Aorta (tissue), 5 donors: ENCODE measurements at regions not wholly inside any gene's neighbourhood (a gene's known extent, or its start where the extent isn't known, plus 50 kb on each side); places are given as distances from the start of the nearest gene placed in this dataset.

ENCODE experiments used
- ATAC-seq: fragments of 200-7000 bp; cut with Tn5 transposase; one replicate; pipeline ENCODE4 v1.9.1; 2022; ENCODE audit warnings: moderate library complexity; ENCODE audit not compliant: low FRiP score
- DNase-seq, 2 donors: peaks; one replicate each; pipeline ENCODE4 v3.0.0-alpha.2; 2020
- H3K27ac ChIP-seq, 2 donors: one replicate each; pipeline ENCODE4 v1.5.1; 2013; ENCODE audit warnings: low read length in 2 of 2, mild to moderate bottlenecking in 2 of 2, moderate library complexity in 2 of 2, control low read depth in 1 of 2, inconsistent platforms in 1 of 2, low read depth in 1 of 2
- H3K27me3 ChIP-seq, 2 donors: one replicate each; pipeline ENCODE4 v1.6.1; 2013; ENCODE audit warnings: control low read depth in 1 of 2, low read length in 1 of 2, mild to moderate bottlenecking in 1 of 2, moderate library complexity in 1 of 2; ENCODE audit not compliant: insufficient read depth in 2 of 2, control insufficient read depth in 1 of 2
- H3K36me3 ChIP-seq, 2 donors: one replicate each; pipeline ENCODE4 v1.6.1; 2013; ENCODE audit warnings: control low read depth in 1 of 2, low read length in 1 of 2, mild to moderate bottlenecking in 1 of 2; ENCODE audit not compliant: insufficient read depth in 2 of 2, control insufficient read depth in 1 of 2
- H3K4me1 ChIP-seq, 2 donors: one replicate each; pipeline ENCODE4 v1.6.1; 2013; ENCODE audit warnings: low read length in 2 of 2, control low read depth in 1 of 2, mild to moderate bottlenecking in 1 of 2, moderate library complexity in 1 of 2; ENCODE audit not compliant: insufficient read depth in 2 of 2, control insufficient read depth in 1 of 2
- H3K4me3 ChIP-seq, 2 donors: one replicate each; pipeline ENCODE4 v1.5.1; 2013; ENCODE audit warnings: low read length in 2 of 2, control low read depth in 1 of 2, mild to moderate bottlenecking in 1 of 2
- H3K9me3 ChIP-seq: one replicate; pipeline ENCODE4 v1.6.1; 2013; ENCODE audit warnings: mild to moderate bottlenecking, low read length; ENCODE audit not compliant: control insufficient read depth
- WGBS, 2 donors: extraction: QIAGEN DNeasy Blood & Tissue Kit; methylation state at CpG; one replicate each; pipeline ENCODE4 v1.1.7; 2013; 5-methylcytosine and 5-hydroxymethylcytosine counted together
- intact Hi-C, 2 donors: fragments of 100-400 bp; cut with DNase I; formaldehyde crosslinking; loops; one replicate each; pipeline versions ENCODE4 v1.14.2 to v1.15.0; 2022
- donor health status: healthy with polysubstance abuse.
- donor health status: Bipolar disorder and iron deficiency.
- donor health status: DM: no; HTN: no; CAD: no.
- donor health status: DM: no; HTN: no; CAD: no.
- donor health status: DM: yes; HTN: yes; CAD: no.

- no peaks in the 10 kb centered on the region for H3K36me3 ChIP-seq
- H3K4me1 ChIP-seq = no peaks in the 10 kb centered on the region
- H3K9me3 ChIP-seq = no peaks in the 10 kb centered on the region
- H3K27me3 ChIP-seq = no peaks in the 10 kb centered on the region
- no peak overlapping the region for H3K4me3 ChIP-seq
- DNase-seq (no peak), ATAC-seq (no peak)
- no peak overlapping the region for H3K27ac ChIP-seq
- intact Hi-C loops = no loop called here
Observed at GRCh38 chr7:15938115-15938514, 251.6 kb upstream of the MEOX2 start.

- no peak overlapping the region for H3K27ac ChIP-seq
- intact Hi-C loops = no loop called here
- no peak for ATAC-seq
Observed at GRCh38 chr7:15937571-15937970, 251.1 kb upstream of the MEOX2 start.

GRCh38 chr7:15936991-15937390, 250.5 kb upstream of the MEOX2 start:
- H3K27ac ChIP-seq = no peak overlapping the region
- no peaks in the 10 kb centered on the region for H3K36me3 ChIP-seq
- no peaks in the 10 kb centered on the region for H3K9me3 ChIP-seq
- no peaks in the 10 kb centered on the region for H3K27me3 ChIP-seq
- H3K4me3 ChIP-seq = no peak overlapping the region
- DNase-seq (no peak), ATAC-seq (no peak)
- intact Hi-C loops = no loop called here
- no peaks in the 10 kb centered on the region for H3K4me1 ChIP-seq
- 40 to 66% methylated on average over 2 of the region's 2 CpGs for WGBS, 2 donors

More at GRCh38 chr7:15937571-15937970, 251.1 kb upstream of the MEOX2 start:
- H3K4me3 ChIP-seq = no peak overlapping the region
- no peaks in the 10 kb centered on the region for H3K4me1 ChIP-seq
- H3K27me3 ChIP-seq = no peaks in the 10 kb centered on the region
- no peaks in the 10 kb centered on the region for H3K9me3 ChIP-seq
- no peaks in the 10 kb centered on the region for H3K36me3 ChIP-seq
- no peak for DNase-seq

- H3K27ac ChIP-seq = no peak overlapping the region
- no peaks in the 10 kb centered on the region for H3K27me3 ChIP-seq
- H3K36me3 ChIP-seq = no peaks in the 10 kb centered on the region
- DNase-seq (no peak), ATAC-seq (no peak)
- H3K9me3 ChIP-seq = no peaks in the 10 kb centered on the region
- 90 to 96% methylated on average over 1 of the region's 1 CpG for WGBS, 2 donors
- no peak overlapping the region for H3K4me3 ChIP-seq
- no peaks in the 10 kb centered on the region for H3K4me1 ChIP-seq
- intact Hi-C loops = no loop called here
Observed at GRCh38 chr7:15932318-15932717, 245.8 kb upstream of the MEOX2 start.

- WGBS, 2 donors = 96 to 97% methylated on average over 1 of the region's 1 CpG
- ATAC-seq (no peak), DNase-seq (no peak)
- intact Hi-C loops = no loop called here
- Histone ChIP-seq H3K9me3 (no peaks in the 10 kb centered on the region), H3K27ac (no peak overlapping the region), H3K4me1 (no peaks in the 10 kb centered on the region), H3K36me3 (no peaks in the 10 kb centered on the region), H3K27me3 (no peaks in the 10 kb centered on the region), H3K4me3 (no peak overlapping the region)
Observed at GRCh38 chr7:15929411-15929810, 242.9 kb upstream of the MEOX2 start.

- 93 to 96% methylated on average over 1 of the region's 1 CpG for WGBS, 2 donors
Observed at GRCh38 chr7:15925608-15926007, 239.1 kb upstream of the MEOX2 start.

GRCh38 chr7:15924910-15925309, 238.4 kb upstream of the MEOX2 start:
- Histone ChIP-seq H3K4me1 (no peaks in the 10 kb centered on the region), H3K4me3 (no peak overlapping the region), H3K36me3 (no peaks in the 10 kb centered on the region), H3K27me3 (no peaks in the 10 kb centered on the region), H3K27ac (no peak overlapping the region), H3K9me3 (no peaks in the 10 kb centered on the region)
- intact Hi-C loops = no loop called here
- ATAC-seq = no peak
- no peak for DNase-seq
- WGBS, 2 donors = 100% methylated on average over 1 of the region's 1 CpG

More at GRCh38 chr7:15925608-15926007, 239.1 kb upstream of the MEOX2 start:
- H3K9me3 ChIP-seq = no peaks in the 10 kb centered on the region
- ATAC-seq (no peak), DNase-seq (no peak)
- intact Hi-C loops = no loop called here
- no peaks in the 10 kb centered on the region for H3K27me3 ChIP-seq
- no peaks in the 10 kb centered on the region for H3K4me1 ChIP-seq
- H3K4me3 ChIP-seq = no peak overlapping the region
- H3K27ac ChIP-seq = no peak overlapping the region
- H3K36me3 ChIP-seq = no peaks in the 10 kb centered on the region

GRCh38 chr7:15922002-15922401, 235.5 kb upstream of the MEOX2 start:
- DNase-seq = no peak
- no peak overlapping the region for H3K27ac ChIP-seq
- H3K27me3 ChIP-seq = no peaks in the 10 kb centered on the region
- intact Hi-C loops = no loop called here
- no peaks in the 10 kb centered on the region for H3K36me3 ChIP-seq
- no peak overlapping the region for H3K4me3 ChIP-seq
- no peaks in the 10 kb centered on the region for H3K9me3 ChIP-seq
- H3K4me1 ChIP-seq = no peaks in the 10 kb centered on the region
- no peak for ATAC-seq

GRCh38 chr7:15921576-15921975, 235.1 kb upstream of the MEOX2 start:
- Histone ChIP-seq H3K27ac (no peak overlapping the region), H3K9me3 (no peaks in the 10 kb centered on the region), H3K27me3 (no peaks in the 10 kb centered on the region), H3K36me3 (no peaks in the 10 kb centered on the region), H3K4me3 (no peak overlapping the region), H3K4me1 (no peaks in the 10 kb centered on the region)
- ATAC-seq (no peak), DNase-seq (no peak)
- intact Hi-C loops = no loop called here
- 48 to 52% methylated on average over 3 of the region's 3 CpGs for WGBS, 2 donors
